Transverse colon (tissue), 4 donors: ENCODE measurements at regions not wholly inside any gene's neighbourhood (a gene's known extent, or its start where the extent isn't known, plus 50 kb on each side); places are given as distances from the start of the nearest gene placed in this dataset.
"Not testable (repeated sequence)": the region's sequence is repeated elsewhere in the genome, so short reads cannot be mapped to it uniquely, and the experiment has no call there.

Experiments used
- DNase-seq: peaks from one replicate; pipeline ENCODE4 v3.0.0-alpha.2; 2019
- H3K27ac ChIP-seq, 4 donors: fragments of 200-600 bp; sonication (generic); 2 replicates each; pipeline ENCODE4 v1.5.1; 2016 to 2018; ENCODE audit warnings: inconsistent platforms in 4 of 4
- H3K27me3 ChIP-seq: fragments of 200-600 bp; sonication (generic); 2 replicates; pipeline ENCODE4 v1.5.1; 2017; ENCODE audit warnings: inconsistent platforms
- H3K36me3 ChIP-seq, 4 donors: fragments of 200-600 bp; sonication (generic); 2 replicates each; pipeline ENCODE4 v1.5.1; 2017 to 2019; ENCODE audit warnings: inconsistent platforms in 4 of 4
- H3K4me1 ChIP-seq, 4 donors: fragments of 200-600 bp; sonication (generic); 2 replicates each; pipeline ENCODE4 v1.5.1; 2017 to 2020; ENCODE audit warnings: inconsistent platforms in 4 of 4
- H3K4me3 ChIP-seq, 4 donors: fragments of 200-600 bp; sonication (generic); 1 replicate in 1 of 4; 2 replicates in 3 of 4; pipeline versions ENCODE4 v1.5.1 to v1.6.1; 2017 to 2019; ENCODE audit warnings: inconsistent platforms in 4 of 4
- H3K9me3 ChIP-seq, 2 donors: fragments of 200-600 bp; sonication (generic); 2 replicates each; pipeline ENCODE4 v1.5.1; 2017 to 2019; ENCODE audit warnings: inconsistent platforms in 2 of 2
- CTCF ChIP-seq, 5 experiments: fragments of 200-600 bp in 3 of 5; fragments of 450-650 bp in 2 of 5; sonication (generic) in 3 of 5; IDR thresholded peaks; 1 replicate in 2 of 5; 2 replicates in 3 of 5; pipeline ENCODE4 v1.5.1; 2016 to 2017; ENCODE audit warnings: antibody characterized with exemption in 5 of 5, inconsistent platforms in 3 of 5, mild to moderate bottlenecking in 2 of 5, moderate library complexity in 1 of 5
- EP300 ChIP-seq: sonication (generic); formaldehyde crosslinking; IDR thresholded peaks from one replicate; pipeline ENCODE4 v1.6.1; 2017; ENCODE audit warnings: antibody characterized with exemption, low read depth
- POLR2A ChIP-seq: fragments of 450-650 bp; IDR thresholded peaks from one replicate; pipeline ENCODE4 v1.6.1; 2016; ENCODE audit warnings: antibody characterized with exemption, mild to moderate bottlenecking, moderate library complexity
- POLR2AphosphoS5 ChIP-seq, 3 donors: sonication (generic); formaldehyde crosslinking; IDR thresholded peaks; one replicate each; pipeline ENCODE4 v1.6.1; 2016; ENCODE audit warnings: antibody characterized with exemption in 3 of 3
- WGBS, 2 donors: methylation state at CpG; one replicate each; pipeline ENCODE4 v1.1.5; 2018; ENCODE audit warnings: low coverage in 1 of 2; 5-methylcytosine and 5-hydroxymethylcytosine counted together
- in situ Hi-C, 4 donors: fragments of 200-750 bp; cut with MboI; loops; one replicate each; pipeline versions ENCODE4 v1.15.0 to v1.15.1; 2017; ENCODE audit warnings: low sequenced_read_pairs in 3 of 4, low pct_ligation_motif_present in 1 of 4, low pct_unique_long_range_greater_than_20kb in 1 of 4
- intact Hi-C: fragments of 100-400 bp; cut with DNase I; formaldehyde crosslinking; loops from one replicate; pipeline ENCODE4 v1.15.1; 2023; ENCODE audit warnings: low total_unique reads

GRCh38 chr5:112492291-112492690, 73.2 kb upstream of the EPB41L4A start:
- no peak for TF ChIP-seq EP300
- TF ChIP-seq CTCF (IDR thresholded peaks at IDR 0.05): peak in 4 of 5 experiments; percentile 12 to 39 (median 30)
- TF ChIP-seq POLR2A: no peak
- WGBS, 2 donors: 22 to 30% methylated on average over 2 to 7 of the region's 7 CpGs
- Histone ChIP-seq H3K27me3 (no peaks in the 10 kb centered on the region), H3K9me3 (no peaks in the 10 kb centered on the region), H3K36me3 (no peaks in the 10 kb centered on the region), H3K4me3 (no peak overlapping the region), H3K4me1 (no peaks in the 10 kb centered on the region), H3K27ac (no peak overlapping the region)
- peak; percentile 45 for DNase-seq
- in situ Hi-C loops: no loop called here
- intact Hi-C loops: no loop called here

- H3K27ac ChIP-seq, in situ Hi-C loops, H3K4me3 ChIP-seq, intact Hi-C loops, H3K36me3 ChIP-seq, DNase-seq, H3K4me1 ChIP-seq, H3K9me3 ChIP-seq, H3K27me3 ChIP-seq: not testable (repeated sequence)
- WGBS, 2 donors: 81% methylated on average over 8 of the region's 8 CpGs; no CpG with 5 or more reads in 1 of the 2 donors
Observed at GRCh38 chr5:112503749-112504501, 84.8 kb upstream of the EPB41L4A start.

GRCh38 chr5:112509097-112509496, 90.0 kb upstream of the EPB41L4A start:
- H3K9me3 ChIP-seq, H3K27ac ChIP-seq, intact Hi-C loops, DNase-seq, H3K4me3 ChIP-seq, H3K27me3 ChIP-seq, in situ Hi-C loops, H3K36me3 ChIP-seq, H3K4me1 ChIP-seq: not testable (repeated sequence)

GRCh38 chr5:112511920-112512319, 92.8 kb upstream of the EPB41L4A start:
- DNase-seq: no peak
- no peaks in the 10 kb centered on the region for H3K27me3 ChIP-seq
- in situ Hi-C loops: no loop called here
- H3K27ac ChIP-seq: no peak overlapping the region
- H3K9me3 ChIP-seq: no peaks in the 10 kb centered on the region
- TF ChIP-seq CTCF (IDR thresholded peaks at IDR 0.05): no peak
- no peak for TF ChIP-seq POLR2A
- TF ChIP-seq EP300: no peak
- no peaks in the 10 kb centered on the region for H3K36me3 ChIP-seq
- H3K4me3 ChIP-seq: no peak overlapping the region
- no peaks in the 10 kb centered on the region for H3K4me1 ChIP-seq
- intact Hi-C loops: no loop called here

- in situ Hi-C loops (no loop called here), intact Hi-C loops (no loop called here)
- Histone ChIP-seq H3K9me3 (no peaks in the 10 kb centered on the region), H3K27me3 (no peaks in the 10 kb centered on the region), H3K4me1 (no peaks in the 10 kb centered on the region), H3K4me3 (no peak overlapping the region), H3K27ac (no peak overlapping the region), H3K36me3 (no peaks in the 10 kb centered on the region)
- no peak for DNase-seq
- no peak for TF ChIP-seq POLR2AphosphoS5 (IDR thresholded peaks at IDR 0.05)
- TF ChIP-seq POLR2A: no peak
- TF ChIP-seq CTCF (IDR thresholded peaks at IDR 0.05): no peak
- TF ChIP-seq EP300: no peak
- 50 to 65% methylated on average over 2 of the region's 2 CpGs for WGBS, 2 donors
Observed at GRCh38 chr5:112512901-112513300, 93.8 kb upstream of the EPB41L4A start.
